ENCODE measurements at regions not wholly inside any gene's neighbourhood (a gene's known extent, or its start where the extent isn't known, plus 50 kb on each side); places are given as distances from the start of the nearest gene placed in this dataset.
"Not testable (repeated sequence)": the region's sequence is repeated elsewhere in the genome, so short reads cannot be mapped to it uniquely, and the experiment has no call there.

GRCh38 chr13:72639377-72639776 is 88.1 kb downstream of the MZT1 start:
- Histone ChIP-seq H3K27me3 (ENCODE audit: control insufficient read depth, insufficient read depth, low read length) (no peaks in the 10 kb centered on the region), H3K4me1 (ENCODE audit: control insufficient read depth, insufficient read depth, low read length) (peaks cover 4% of the 10 kb centered on the region; the same call in 1 of the 2 replicates), H3K9me3 (ENCODE audit: control insufficient read depth, insufficient read depth, low read length) (no peaks in the 10 kb centered on the region), H3K4me3 (ENCODE audit: low read length) (no peak overlapping the region), H3K27ac (ENCODE audit: low read length) (no peak overlapping the region), H3K36me3 (ENCODE audit: control insufficient read depth, insufficient read depth, low read length) (no peaks in the 10 kb centered on the region)
- no peak for DNase-seq (ENCODE audit: low read depth, low spot score)
- no CpG with 5 or more reads among the region's 5 CpGs for WGBS (ENCODE audit: insufficient coverage, insufficient read length)

GRCh38 chr13:72638059-72638815 is 89.2 kb downstream of the MZT1 start:
- no peaks in the 10 kb centered on the region for H3K27me3 ChIP-seq (ENCODE audit: control insufficient read depth, insufficient read depth, low read length)
- no peaks in the 10 kb centered on the region for H3K36me3 ChIP-seq (ENCODE audit: control insufficient read depth, insufficient read depth, low read length)
- no peak overlapping the region for H3K27ac ChIP-seq (ENCODE audit: low read length)
- H3K4me1 ChIP-seq (ENCODE audit: control insufficient read depth, insufficient read depth, low read length) = peaks cover 4% of the 10 kb centered on the region; the same call in 1 of the 2 replicates
- H3K9me3 ChIP-seq (ENCODE audit: control insufficient read depth, insufficient read depth, low read length) = no peaks in the 10 kb centered on the region
- no peak overlapping the region for H3K4me3 ChIP-seq (ENCODE audit: low read length)
- no CpG with 5 or more reads among the region's 7 CpGs for WGBS (ENCODE audit: insufficient coverage, insufficient read length)
- DNase-seq (ENCODE audit: low read depth, low spot score) = peak; percentile 18

- Histone ChIP-seq H3K4me1 (ENCODE audit: control insufficient read depth, insufficient read depth, low read length) (peaks cover 4% of the 10 kb centered on the region; the same call in 1 of the 2 replicates), H3K4me3 (ENCODE audit: low read length) (no peak overlapping the region), H3K27ac (ENCODE audit: low read length) (no peak overlapping the region), H3K27me3 (ENCODE audit: control insufficient read depth, insufficient read depth, low read length) (no peaks in the 10 kb centered on the region), H3K36me3 (ENCODE audit: control insufficient read depth, insufficient read depth, low read length) (no peaks in the 10 kb centered on the region), H3K9me3 (ENCODE audit: control insufficient read depth, insufficient read depth, low read length) (no peaks in the 10 kb centered on the region)
- no CpG with 5 or more reads among the region's 4 CpGs for WGBS (ENCODE audit: insufficient coverage, insufficient read length)
- DNase-seq (ENCODE audit: low read depth, low spot score) = no peak
These were observed 89.9 kb downstream of the MZT1 start for GRCh38 chr13:72637561-72637960.

- Histone ChIP-seq H3K36me3 (ENCODE audit: control insufficient read depth, insufficient read depth, low read length) (no peaks in the 10 kb centered on the region), H3K27ac (ENCODE audit: low read length) (no peak overlapping the region), H3K27me3 (ENCODE audit: control insufficient read depth, insufficient read depth, low read length) (no peaks in the 10 kb centered on the region), H3K4me3 (ENCODE audit: low read length) (no peak overlapping the region), H3K4me1 (ENCODE audit: control insufficient read depth, insufficient read depth, low read length) (peaks cover 4% of the 10 kb centered on the region; the same call in 1 of the 2 replicates), H3K9me3 (ENCODE audit: control insufficient read depth, insufficient read depth, low read length) (no peaks in the 10 kb centered on the region)
- WGBS (ENCODE audit: insufficient coverage, insufficient read length) = no CpG with 5 or more reads among the region's 1 CpG
- DNase-seq (ENCODE audit: low read depth, low spot score) = no peak
These were observed 92.6 kb downstream of the MZT1 start for GRCh38 chr13:72634859-72635258.

- Histone ChIP-seq H3K27ac (ENCODE audit: low read length) (no peak overlapping the region), H3K36me3 (ENCODE audit: control insufficient read depth, insufficient read depth, low read length) (no peaks in the 10 kb centered on the region), H3K27me3 (ENCODE audit: control insufficient read depth, insufficient read depth, low read length) (no peaks in the 10 kb centered on the region), H3K4me3 (ENCODE audit: low read length) (no peak overlapping the region), H3K4me1 (ENCODE audit: control insufficient read depth, insufficient read depth, low read length) (no peaks in the 10 kb centered on the region), H3K9me3 (ENCODE audit: control insufficient read depth, insufficient read depth, low read length) (no peaks in the 10 kb centered on the region)
- DNase-seq (ENCODE audit: low read depth, low spot score) = no peak
- no CpG with 5 or more reads among the region's 2 CpGs for WGBS (ENCODE audit: insufficient coverage, insufficient read length)
These were observed 104.9 kb downstream of the MZT1 start for GRCh38 chr13:72622546-72622945.

- Histone ChIP-seq H3K27ac (ENCODE audit: low read length) (no peak overlapping the region), H3K4me3 (ENCODE audit: low read length) (no peak overlapping the region), H3K36me3 (ENCODE audit: control insufficient read depth, insufficient read depth, low read length) (no peaks in the 10 kb centered on the region), H3K9me3 (ENCODE audit: control insufficient read depth, insufficient read depth, low read length) (no peaks in the 10 kb centered on the region), H3K4me1 (ENCODE audit: control insufficient read depth, insufficient read depth, low read length) (no peaks in the 10 kb centered on the region), H3K27me3 (ENCODE audit: control insufficient read depth, insufficient read depth, low read length) (no peaks in the 10 kb centered on the region)
- no peak for DNase-seq (ENCODE audit: low read depth, low spot score)
- no CpG with 5 or more reads among the region's 2 CpGs for WGBS (ENCODE audit: insufficient coverage, insufficient read length)
These were observed 106.6 kb downstream of the MZT1 start for GRCh38 chr13:72620874-72621273.

GRCh38 chr13:72617951-72618350 is 109.5 kb downstream of the MZT1 start:
- Histone ChIP-seq H3K9me3 (ENCODE audit: control insufficient read depth, insufficient read depth, low read length) (no peaks in the 10 kb centered on the region), H3K4me1 (ENCODE audit: control insufficient read depth, insufficient read depth, low read length) (no peaks in the 10 kb centered on the region), H3K4me3 (ENCODE audit: low read length) (no peak overlapping the region), H3K27me3 (ENCODE audit: control insufficient read depth, insufficient read depth, low read length) (no peaks in the 10 kb centered on the region), H3K27ac (ENCODE audit: low read length) (no peak overlapping the region), H3K36me3 (ENCODE audit: control insufficient read depth, insufficient read depth, low read length) (no peaks in the 10 kb centered on the region)
- WGBS (ENCODE audit: insufficient coverage, insufficient read length) = 100% methylated on average over 1 of the region's 1 CpG
- DNase-seq (ENCODE audit: low read depth, low spot score) = no peak

- Histone ChIP-seq H3K9me3 (ENCODE audit: control insufficient read depth, insufficient read depth, low read length) (no peaks in the 10 kb centered on the region), H3K27ac (ENCODE audit: low read length) (no peak overlapping the region), H3K36me3 (ENCODE audit: control insufficient read depth, insufficient read depth, low read length) (no peaks in the 10 kb centered on the region), H3K4me3 (ENCODE audit: low read length) (no peak overlapping the region), H3K4me1 (ENCODE audit: control insufficient read depth, insufficient read depth, low read length) (no peaks in the 10 kb centered on the region), H3K27me3 (ENCODE audit: control insufficient read depth, insufficient read depth, low read length) (no peaks in the 10 kb centered on the region)
- DNase-seq (ENCODE audit: low read depth, low spot score) = no peak
- no CpG with 5 or more reads among the region's 2 CpGs for WGBS (ENCODE audit: insufficient coverage, insufficient read length)
These were observed 110.2 kb downstream of the MZT1 start for GRCh38 chr13:72617186-72617585.

GRCh38 chr13:72610251-72610891 is 117.1 kb downstream of the MZT1 start:
- H3K4me1 ChIP-seq (ENCODE audit: control insufficient read depth, insufficient read depth, low read length); H3K36me3 ChIP-seq (ENCODE audit: control insufficient read depth, insufficient read depth, low read length); H3K27ac ChIP-seq (ENCODE audit: low read length); H3K9me3 ChIP-seq (ENCODE audit: control insufficient read depth, insufficient read depth, low read length); DNase-seq (ENCODE audit: low read depth, low spot score); H3K4me3 ChIP-seq (ENCODE audit: low read length); H3K27me3 ChIP-seq (ENCODE audit: control insufficient read depth, insufficient read depth, low read length): not testable (repeated sequence)
- no CpG with 5 or more reads among the region's 29 CpGs for WGBS (ENCODE audit: insufficient coverage, insufficient read length)

- H3K27ac ChIP-seq (ENCODE audit: low read length) = no peak overlapping the region
- H3K4me1 ChIP-seq (ENCODE audit: control insufficient read depth, insufficient read depth, low read length) = no peaks in the 10 kb centered on the region; the same call in 1 of the 2 replicates
- WGBS (ENCODE audit: insufficient coverage, insufficient read length) = no CpG with 5 or more reads among the region's 3 CpGs
- no peaks in the 10 kb centered on the region for H3K9me3 ChIP-seq (ENCODE audit: control insufficient read depth, insufficient read depth, low read length)
- DNase-seq (ENCODE audit: low read depth, low spot score) = no peak
- no peak overlapping the region for H3K4me3 ChIP-seq (ENCODE audit: low read length)
- no peaks in the 10 kb centered on the region for H3K27me3 ChIP-seq (ENCODE audit: control insufficient read depth, insufficient read depth, low read length)
- H3K36me3 ChIP-seq (ENCODE audit: control insufficient read depth, insufficient read depth, low read length) = no peaks in the 10 kb centered on the region
These were observed 128.2 kb downstream of the MZT1 start for GRCh38 chr13:72599178-72599743.
